ENCODE measurements at regions not wholly inside any gene's neighbourhood (a gene's known extent, or its start where the extent isn't known, plus 50 kb on each side); places are given as distances from the start of the nearest gene placed in this dataset.

- ATAC-seq (no peak), DNase-seq (ENCODE audit: low read depth, low spot score) (no peak)
- no TSS peak for BruUV-seq (replicated peaks)
- intact Hi-C loops (cut with micrococcal nuclease; ENCODE audit: unreplicated experiment) (no loop called here), in situ Hi-C loops (cut with HindIII; ENCODE audit: low pct_unique_long_range_greater_than_20kb, low sequenced_read_pairs) (no loop called here)
- Histone ChIP-seq H3K36me3 (ENCODE audit: control insufficient read depth, insufficient read depth, low read length) (no peaks in the 10 kb centered on the region), H3K27me3 (ENCODE audit: control insufficient read depth, insufficient read depth, low read length) (no peaks in the 10 kb centered on the region), H3K9me3 (ENCODE audit: control insufficient read depth, insufficient read depth, low read depth, low read length) (no peaks in the 10 kb centered on the region), H3K4me1 (ENCODE audit: control insufficient read depth, insufficient read depth, low read length) (no peaks in the 10 kb centered on the region), H3K4me3 (ENCODE audit: low read depth in 2 of 2, low read length in 2 of 2) (no peak overlapping the region), H3K27ac (ENCODE audit: low read length) (no peak overlapping the region)
- TF ChIP-seq POLR2AphosphoS5 (IDR thresholded peaks at IDR 0.05; ENCODE audit: low read depth, low read length) = no peak
- TF ChIP-seq TCF7L2 (IDR thresholded peaks at IDR 0.05; ENCODE audit: low read depth, low read length) = no peak
- no peak for TF ChIP-seq SIN3A (IDR thresholded peaks at IDR 0.05; ENCODE audit: borderline replicate concordance, insufficient read depth, low read depth, low read length)
- no peak for TF ChIP-seq REST (IDR thresholded peaks at IDR 0.05; ENCODE audit: insufficient read depth in 1 of 2, low read depth in 2 of 2, low read length in 1 of 2)
- peak; percentile 24; the same call in 1 of the 2 replicates for TF ChIP-seq CTCF (IDR thresholded peaks at IDR 0.05)
- CTCF ChIA-PET = interaction anchor here (0.6 kb wide), 1 partner anchor 207 kb away, joined by 6 read pairs; no protein-coding TSS in a partner anchor
- POLR2A ChIA-PET = no interaction called here
These were observed 78.3 kb upstream of the HCN1 start for GRCh38 chr5:45774528-45774927.

- ChIA-PET POLR2A (no interaction called here), CTCF (interaction anchor here (0.6 kb wide), 1 partner anchor 387 kb away, joined by 6 read pairs; no protein-coding TSS in a partner anchor)
- Histone ChIP-seq H3K4me1 (ENCODE audit: control insufficient read depth, insufficient read depth, low read length) (no peaks in the 10 kb centered on the region), H3K9me3 (ENCODE audit: control insufficient read depth, insufficient read depth, low read depth, low read length) (no peaks in the 10 kb centered on the region), H3K4me3 (ENCODE audit: low read depth in 2 of 2, low read length in 2 of 2) (no peak overlapping the region), H3K27ac (ENCODE audit: low read length) (no peak overlapping the region), H3K36me3 (ENCODE audit: control insufficient read depth, insufficient read depth, low read length) (no peaks in the 10 kb centered on the region), H3K27me3 (ENCODE audit: control insufficient read depth, insufficient read depth, low read length) (no peaks in the 10 kb centered on the region)
- DNase-seq (ENCODE audit: low read depth, low spot score) (no peak), ATAC-seq (no peak)
- in situ Hi-C loops (cut with HindIII; ENCODE audit: low pct_unique_long_range_greater_than_20kb, low sequenced_read_pairs) (no loop called here), intact Hi-C loops (cut with micrococcal nuclease; ENCODE audit: unreplicated experiment) (no loop called here)
- BruUV-seq (replicated peaks) = no TSS peak
- TF ChIP-seq SIN3A (IDR thresholded peaks at IDR 0.05; ENCODE audit: borderline replicate concordance, insufficient read depth, low read depth, low read length) = no peak
- TF ChIP-seq CTCF (IDR thresholded peaks at IDR 0.05) = no peak
- no peak for TF ChIP-seq POLR2AphosphoS5 (IDR thresholded peaks at IDR 0.05; ENCODE audit: low read depth, low read length)
- TF ChIP-seq REST (IDR thresholded peaks at IDR 0.05; ENCODE audit: insufficient read depth in 1 of 2, low read depth in 2 of 2, low read length in 1 of 2) = no peak
- no peak for TF ChIP-seq TCF7L2 (IDR thresholded peaks at IDR 0.05; ENCODE audit: low read depth, low read length)
These were observed 76.2 kb upstream of the HCN1 start for GRCh38 chr5:45772402-45772801.
